Body of pancreas (tissue), 4 donors: ENCODE measurements at regions not wholly inside any gene's neighbourhood (a gene's known extent, or its start where the extent isn't known, plus 50 kb on each side); places are given as distances from the start of the nearest gene placed in this dataset.

Experiments used
- POLR2A ChIP-seq, 3 donors: fragments of 450-650 bp; IDR thresholded peaks; one replicate each; pipeline ENCODE4 v1.6.1; 2016; ENCODE audit warnings: antibody characterized with exemption in 3 of 3, mild to moderate bottlenecking in 2 of 3
- TF ChIP-seq, protein P1 (sequence below), 7 experiments: fragments of 450-650 bp in 4 of 7; fragments of 200-600 bp in 3 of 7; sonication (generic) in 3 of 7; IDR thresholded peaks; one replicate each; pipeline ENCODE4 v1.5.1; 2016 to 2019; ENCODE audit warnings: antibody characterized with exemption in 7 of 7

GRCh38 chr1:81587426-81587825 lies 213.3 kb upstream of the ADGRL2 start:
- TF ChIP-seq, protein P1, sequence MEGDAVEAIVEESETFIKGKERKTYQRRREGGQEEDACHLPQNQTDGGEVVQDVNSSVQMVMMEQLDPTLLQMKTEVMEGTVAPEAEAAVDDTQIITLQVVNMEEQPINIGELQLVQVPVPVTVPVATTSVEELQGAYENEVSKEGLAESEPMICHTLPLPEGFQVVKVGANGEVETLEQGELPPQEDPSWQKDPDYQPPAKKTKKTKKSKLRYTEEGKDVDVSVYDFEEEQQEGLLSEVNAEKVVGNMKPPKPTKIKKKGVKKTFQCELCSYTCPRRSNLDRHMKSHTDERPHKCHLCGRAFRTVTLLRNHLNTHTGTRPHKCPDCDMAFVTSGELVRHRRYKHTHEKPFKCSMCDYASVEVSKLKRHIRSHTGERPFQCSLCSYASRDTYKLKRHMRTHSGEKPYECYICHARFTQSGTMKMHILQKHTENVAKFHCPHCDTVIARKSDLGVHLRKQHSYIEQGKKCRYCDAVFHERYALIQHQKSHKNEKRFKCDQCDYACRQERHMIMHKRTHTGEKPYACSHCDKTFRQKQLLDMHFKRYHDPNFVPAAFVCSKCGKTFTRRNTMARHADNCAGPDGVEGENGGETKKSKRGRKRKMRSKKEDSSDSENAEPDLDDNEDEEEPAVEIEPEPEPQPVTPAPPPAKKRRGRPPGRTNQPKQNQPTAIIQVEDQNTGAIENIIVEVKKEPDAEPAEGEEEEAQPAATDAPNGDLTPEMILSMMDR (IDR thresholded peaks at IDR 0.05) = no peak
- TF ChIP-seq POLR2A (IDR thresholded peaks at IDR 0.05) = no peak
